CD4-positive, CD25-positive, alpha-beta regulatory T cell (primary cell): ENCODE measurements at regions not wholly inside any gene's neighbourhood (a gene's known extent, or its start where the extent isn't known, plus 50 kb on each side); places are given as distances from the start of the nearest gene placed in this dataset.
A peak's percentile ranks its signal among the peaks of the same experiment; 100 is the strongest.
"Not testable (repeated sequence)": the region's sequence is repeated elsewhere in the genome, so short reads cannot be mapped to it uniquely, and the experiment has no call there.

Experiments
- ATAC-seq, 2 donors: fragments of 150-1000 bp; cut with Tn5 transposase; one replicate each; pipeline ENCODE4 v1.10.0; 2021; ENCODE audit warnings: low read depth in 2 of 2, moderate number of reproducible peaks in 2 of 2, moderate library complexity in 1 of 2
- DNase-seq, 3 donors: peaks; one replicate each; pipeline versions ENCODE4 v3.0.0 to v3.0.0-alpha.2; 2012 to 2022; ENCODE audit warnings: mixed read lengths in 1 of 3
- H3K27ac ChIP-seq: one replicate; pipeline ENCODE4 v1.7.0; 2013; ENCODE audit warnings: mild to moderate bottlenecking, low read length; ENCODE audit not compliant: insufficient read depth, poor library complexity, severe bottlenecking
- H3K27me3 ChIP-seq: one replicate; pipeline ENCODE4 v1.7.0; 2013; ENCODE audit warnings: low read length; ENCODE audit not compliant: control insufficient read depth, insufficient read depth
- H3K36me3 ChIP-seq: one replicate; pipeline ENCODE4 v1.7.0; 2013; ENCODE audit warnings: mild to moderate bottlenecking, low read length, moderate library complexity; ENCODE audit not compliant: control insufficient read depth, insufficient read depth
- H3K4me1 ChIP-seq: 2 replicates; pipeline ENCODE4 v1.7.0; 2013; ENCODE audit warnings: mild to moderate bottlenecking, low read length; ENCODE audit not compliant: insufficient read depth, control insufficient read depth, poor library complexity, severe bottlenecking
- H3K4me3 ChIP-seq: one replicate; pipeline ENCODE4 v1.7.0; 2013; ENCODE audit warnings: low read depth, mild to moderate bottlenecking, low read length, moderate library complexity
- H3K9me3 ChIP-seq, 2 experiments: 1 replicate in 1 of 2; 2 replicates in 1 of 2; pipeline ENCODE4 v1.7.0; 2013; ENCODE audit warnings: low read length in 2 of 2, mild to moderate bottlenecking in 1 of 2, moderate library complexity in 1 of 2; ENCODE audit not compliant: control insufficient read depth in 2 of 2
- H3K27ac Mint-ChIP-seq, 3 donors: one replicate each; pipeline ENCODE4 v1.8.0; 2020 to 2022; ENCODE audit warnings: mild to moderate bottlenecking in 3 of 3, mixed read lengths in 3 of 3, moderate library complexity in 2 of 3
- H3K27me3 Mint-ChIP-seq: one replicate; pipeline ENCODE4 v1.8.0; 2022; ENCODE audit warnings: mild to moderate bottlenecking, mixed read lengths
- H3K36me3 Mint-ChIP-seq: one replicate; pipeline ENCODE4 v1.8.0; 2020; ENCODE audit warnings: mixed read lengths
- H3K4me1 Mint-ChIP-seq, 4 donors: one replicate each; pipeline ENCODE4 v1.8.0; 2020 to 2022; ENCODE audit warnings: mixed read lengths in 4 of 4, mild to moderate bottlenecking in 1 of 4
- H3K4me3 Mint-ChIP-seq, 4 donors: one replicate each; pipeline ENCODE4 v1.8.0; 2020 to 2022; ENCODE audit warnings: mild to moderate bottlenecking in 4 of 4, mixed read lengths in 4 of 4, moderate library complexity in 3 of 4
- H3K9me3 Mint-ChIP-seq, 7 donors: one replicate each; pipeline ENCODE4 v1.8.0; 2020 to 2022; ENCODE audit warnings: mixed read lengths in 7 of 7, mild to moderate bottlenecking in 3 of 7, moderate library complexity in 2 of 7

GRCh38 chr3:15905041-15905440, 107.3 kb upstream of the ANKRD28 start:
- Mint-ChIP-seq H3K27me3 (no peaks in the 10 kb centered on the region), H3K36me3 (no peaks in the 10 kb centered on the region), H3K4me3 (no peak overlapping the region), H3K9me3 (peaks cover 0 to 6% (median 0%) of the 10 kb centered on the region in 7 donors), H3K4me1 (no peaks in the 10 kb centered on the region), H3K27ac (no peak overlapping the region)
- Histone ChIP-seq H3K4me1 (no peaks in the 10 kb centered on the region), H3K9me3 (no peaks in the 10 kb centered on the region), H3K4me3 (no peak overlapping the region), H3K27ac (no peak overlapping the region), H3K27me3 (no peaks in the 10 kb centered on the region), H3K36me3 (no peaks in the 10 kb centered on the region)
- ATAC-seq (no peak), DNase-seq (no peak)

GRCh38 chr3:15907403-15907802, 109.6 kb upstream of the ANKRD28 start:
- not testable (repeated sequence) for H3K27me3 ChIP-seq, H3K4me1 ChIP-seq, H3K4me3 Mint-ChIP-seq, H3K4me3 ChIP-seq, H3K4me1 Mint-ChIP-seq, H3K27ac ChIP-seq, DNase-seq, H3K27ac Mint-ChIP-seq, H3K27me3 Mint-ChIP-seq, ATAC-seq, H3K36me3 Mint-ChIP-seq, H3K36me3 ChIP-seq, H3K9me3 ChIP-seq
- peaks cover 0 to 18% (median 3%) of the 10 kb centered on the region in 7 donors for H3K9me3 Mint-ChIP-seq

GRCh38 chr3:15918988-15919387, 121.2 kb upstream of the ANKRD28 start:
- Histone ChIP-seq H3K27me3 (no peaks in the 10 kb centered on the region), H3K4me1 (no peaks in the 10 kb centered on the region), H3K36me3 (no peaks in the 10 kb centered on the region), H3K27ac (no peak overlapping the region), H3K4me3 (no peak overlapping the region), H3K9me3 (no peaks in the 10 kb centered on the region)
- peaks cover 12% of the 10 kb centered on the region for H3K27me3 Mint-ChIP-seq
- no peak for DNase-seq
- no peak for ATAC-seq
- no peak overlapping the region for H3K4me3 Mint-ChIP-seq
- H3K36me3 Mint-ChIP-seq = no peaks in the 10 kb centered on the region
- H3K4me1 Mint-ChIP-seq = no peaks in the 10 kb centered on the region
- H3K27ac Mint-ChIP-seq = no peak overlapping the region
- H3K9me3 Mint-ChIP-seq = peaks cover 0 to 3% (median 0%) of the 10 kb centered on the region in 7 donors

GRCh38 chr3:15919971-15920370, 122.2 kb upstream of the ANKRD28 start:
- H3K36me3 Mint-ChIP-seq = no peaks in the 10 kb centered on the region
- Histone ChIP-seq H3K27me3 (no peaks in the 10 kb centered on the region), H3K4me3 (no peak overlapping the region), H3K27ac (no peak overlapping the region), H3K9me3 (no peaks in the 10 kb centered on the region), H3K4me1 (no peaks in the 10 kb centered on the region), H3K36me3 (no peaks in the 10 kb centered on the region)
- H3K4me3 Mint-ChIP-seq = no peak overlapping the region
- H3K27ac Mint-ChIP-seq = no peak overlapping the region
- peaks cover 12% of the 10 kb centered on the region for H3K27me3 Mint-ChIP-seq
- no peaks in the 10 kb centered on the region for H3K4me1 Mint-ChIP-seq
- DNase-seq (no peak), ATAC-seq (no peak)
- peaks cover 0 to 3% (median 0%) of the 10 kb centered on the region in 7 donors for H3K9me3 Mint-ChIP-seq

GRCh38 chr3:15923640-15924405, 126.0 kb upstream of the ANKRD28 start:
- Mint-ChIP-seq H3K36me3 (no peaks in the 10 kb centered on the region), H3K9me3 (no peaks in the 10 kb centered on the region), H3K27ac (no peak overlapping the region), H3K27me3 (peaks cover 17% of the 10 kb centered on the region), H3K4me1 (no peaks in the 10 kb centered on the region), H3K4me3 (no peak overlapping the region)
- no peaks in the 10 kb centered on the region for H3K9me3 ChIP-seq
- DNase-seq = peak in 1 of 3 donors; percentile 26
- H3K4me1 ChIP-seq = no peaks in the 10 kb centered on the region
- no peaks in the 10 kb centered on the region for H3K36me3 ChIP-seq
- H3K27me3 ChIP-seq = peaks cover 2% of the 10 kb centered on the region
- no peak overlapping the region for H3K27ac ChIP-seq
- H3K4me3 ChIP-seq = no peak overlapping the region
- ATAC-seq = no peak

GRCh38 chr3:15924914-15925313, 127.1 kb upstream of the ANKRD28 start:
- ATAC-seq (no peak), DNase-seq (no peak)
- Histone ChIP-seq H3K9me3 (no peaks in the 10 kb centered on the region), H3K27ac (no peak overlapping the region), H3K4me3 (no peak overlapping the region), H3K4me1 (no peaks in the 10 kb centered on the region), H3K27me3 (peaks cover 2% of the 10 kb centered on the region), H3K36me3 (no peaks in the 10 kb centered on the region)
- H3K27me3 Mint-ChIP-seq = peaks cover 14% of the 10 kb centered on the region
- no peaks in the 10 kb centered on the region for H3K36me3 Mint-ChIP-seq
- H3K4me1 Mint-ChIP-seq = no peaks in the 10 kb centered on the region
- no peaks in the 10 kb centered on the region for H3K9me3 Mint-ChIP-seq
- H3K4me3 Mint-ChIP-seq = no peak overlapping the region
- no peak overlapping the region for H3K27ac Mint-ChIP-seq

GRCh38 chr3:15926871-15927270, 129.1 kb upstream of the ANKRD28 start:
- Histone ChIP-seq H3K36me3 (no peaks in the 10 kb centered on the region), H3K9me3 (no peaks in the 10 kb centered on the region), H3K27ac (no peak overlapping the region), H3K4me3 (no peak overlapping the region), H3K27me3 (peaks cover 2% of the 10 kb centered on the region), H3K4me1 (no peaks in the 10 kb centered on the region)
- Mint-ChIP-seq H3K4me1 (no peaks in the 10 kb centered on the region), H3K36me3 (no peaks in the 10 kb centered on the region), H3K27me3 (peaks cover 18% of the 10 kb centered on the region), H3K4me3 (no peak overlapping the region), H3K9me3 (no peaks in the 10 kb centered on the region), H3K27ac (no peak overlapping the region)
- ATAC-seq = no peak
- DNase-seq = no peak

- no peaks in the 10 kb centered on the region for H3K36me3 Mint-ChIP-seq
- Histone ChIP-seq H3K4me1 (no peaks in the 10 kb centered on the region), H3K4me3 (no peak overlapping the region), H3K36me3 (no peaks in the 10 kb centered on the region), H3K27ac (no peak overlapping the region), H3K9me3 (no peaks in the 10 kb centered on the region), H3K27me3 (peaks cover 2% of the 10 kb centered on the region)
- H3K4me1 Mint-ChIP-seq = no peaks in the 10 kb centered on the region
- H3K27ac Mint-ChIP-seq = no peak overlapping the region
- H3K9me3 Mint-ChIP-seq = no peaks in the 10 kb centered on the region
- H3K27me3 Mint-ChIP-seq = peaks cover 20% of the 10 kb centered on the region
- no peak for DNase-seq
- ATAC-seq = no peak
- H3K4me3 Mint-ChIP-seq = no peak overlapping the region
Observed at GRCh38 chr3:15927969-15928368, 130.2 kb upstream of the ANKRD28 start.
